ENCODE measurements at regions not wholly inside any gene's neighbourhood (a gene's known extent, or its start where the extent isn't known, plus 50 kb on each side); places are given as distances from the start of the nearest gene placed in this dataset.

DNA sequence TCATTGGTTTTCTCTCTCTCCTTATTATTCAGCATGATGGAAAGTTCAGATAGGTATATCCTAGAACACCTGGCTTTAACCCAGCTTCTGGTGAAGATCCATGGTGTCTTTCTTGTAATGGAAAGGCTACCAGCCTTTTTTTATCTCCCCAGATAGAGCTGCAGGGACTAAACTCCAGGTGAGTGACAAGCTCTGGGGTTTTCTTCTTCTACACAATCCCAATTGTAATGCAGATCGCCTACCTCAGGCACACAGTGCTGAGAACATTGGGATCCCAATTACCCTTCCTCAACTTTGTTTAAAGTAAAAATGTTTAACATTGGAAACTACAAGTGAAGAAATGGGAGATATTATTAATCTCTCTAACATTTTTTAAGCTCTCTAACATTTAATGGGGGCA is 1851.7 kb downstream of the PCDH9 start:
- TF ChIP-seq, protein P1, sequence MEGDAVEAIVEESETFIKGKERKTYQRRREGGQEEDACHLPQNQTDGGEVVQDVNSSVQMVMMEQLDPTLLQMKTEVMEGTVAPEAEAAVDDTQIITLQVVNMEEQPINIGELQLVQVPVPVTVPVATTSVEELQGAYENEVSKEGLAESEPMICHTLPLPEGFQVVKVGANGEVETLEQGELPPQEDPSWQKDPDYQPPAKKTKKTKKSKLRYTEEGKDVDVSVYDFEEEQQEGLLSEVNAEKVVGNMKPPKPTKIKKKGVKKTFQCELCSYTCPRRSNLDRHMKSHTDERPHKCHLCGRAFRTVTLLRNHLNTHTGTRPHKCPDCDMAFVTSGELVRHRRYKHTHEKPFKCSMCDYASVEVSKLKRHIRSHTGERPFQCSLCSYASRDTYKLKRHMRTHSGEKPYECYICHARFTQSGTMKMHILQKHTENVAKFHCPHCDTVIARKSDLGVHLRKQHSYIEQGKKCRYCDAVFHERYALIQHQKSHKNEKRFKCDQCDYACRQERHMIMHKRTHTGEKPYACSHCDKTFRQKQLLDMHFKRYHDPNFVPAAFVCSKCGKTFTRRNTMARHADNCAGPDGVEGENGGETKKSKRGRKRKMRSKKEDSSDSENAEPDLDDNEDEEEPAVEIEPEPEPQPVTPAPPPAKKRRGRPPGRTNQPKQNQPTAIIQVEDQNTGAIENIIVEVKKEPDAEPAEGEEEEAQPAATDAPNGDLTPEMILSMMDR (IDR thresholded peaks at IDR 0.05; ENCODE audit: insufficient read depth, low read depth, low read length) = no peak
- no peak for TF ChIP-seq EZH2 (IDR thresholded peaks at IDR 0.05; ENCODE audit: insufficient read depth, low read length)

Measured in astrocyte (in vitro differentiated cells and primary cell).